ENCODE measurements at regions not wholly inside any gene's neighbourhood (a gene's known extent, or its start where the extent isn't known, plus 50 kb on each side); places are given as distances from the start of the nearest gene placed in this dataset.

DNA sequence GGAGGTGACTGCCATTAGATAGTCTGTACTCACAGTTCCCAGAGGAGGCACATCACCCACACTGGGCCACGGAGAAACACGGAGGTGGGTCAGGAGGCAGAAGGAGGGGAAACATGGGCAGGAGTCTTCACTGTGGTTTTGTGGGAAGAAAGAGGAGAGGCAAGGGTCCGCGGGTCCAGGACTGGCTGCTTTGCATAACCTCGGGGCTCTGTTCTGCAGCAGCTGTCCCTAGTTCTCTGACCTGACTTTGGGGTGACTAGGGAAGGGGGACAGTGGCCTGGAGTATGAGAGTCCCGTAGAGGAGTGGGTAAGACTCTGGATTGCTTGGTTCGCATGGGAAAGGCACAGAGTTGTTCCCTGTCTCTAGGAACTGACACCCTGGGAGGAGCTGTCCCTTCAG is 238.3 kb upstream of the RAB6C start:
- TF ChIP-seq, protein P1, sequence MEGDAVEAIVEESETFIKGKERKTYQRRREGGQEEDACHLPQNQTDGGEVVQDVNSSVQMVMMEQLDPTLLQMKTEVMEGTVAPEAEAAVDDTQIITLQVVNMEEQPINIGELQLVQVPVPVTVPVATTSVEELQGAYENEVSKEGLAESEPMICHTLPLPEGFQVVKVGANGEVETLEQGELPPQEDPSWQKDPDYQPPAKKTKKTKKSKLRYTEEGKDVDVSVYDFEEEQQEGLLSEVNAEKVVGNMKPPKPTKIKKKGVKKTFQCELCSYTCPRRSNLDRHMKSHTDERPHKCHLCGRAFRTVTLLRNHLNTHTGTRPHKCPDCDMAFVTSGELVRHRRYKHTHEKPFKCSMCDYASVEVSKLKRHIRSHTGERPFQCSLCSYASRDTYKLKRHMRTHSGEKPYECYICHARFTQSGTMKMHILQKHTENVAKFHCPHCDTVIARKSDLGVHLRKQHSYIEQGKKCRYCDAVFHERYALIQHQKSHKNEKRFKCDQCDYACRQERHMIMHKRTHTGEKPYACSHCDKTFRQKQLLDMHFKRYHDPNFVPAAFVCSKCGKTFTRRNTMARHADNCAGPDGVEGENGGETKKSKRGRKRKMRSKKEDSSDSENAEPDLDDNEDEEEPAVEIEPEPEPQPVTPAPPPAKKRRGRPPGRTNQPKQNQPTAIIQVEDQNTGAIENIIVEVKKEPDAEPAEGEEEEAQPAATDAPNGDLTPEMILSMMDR (IDR thresholded peaks at IDR 0.05) = no peak
- no peak for TF ChIP-seq EZH2 (IDR thresholded peaks at IDR 0.05)

All from neural progenitor cell (in vitro differentiated cells).